ENCODE measurements at regions not wholly inside any gene's neighbourhood (a gene's known extent, or its start where the extent isn't known, plus 50 kb on each side); places are given as distances from the start of the nearest gene placed in this dataset.

DNA sequence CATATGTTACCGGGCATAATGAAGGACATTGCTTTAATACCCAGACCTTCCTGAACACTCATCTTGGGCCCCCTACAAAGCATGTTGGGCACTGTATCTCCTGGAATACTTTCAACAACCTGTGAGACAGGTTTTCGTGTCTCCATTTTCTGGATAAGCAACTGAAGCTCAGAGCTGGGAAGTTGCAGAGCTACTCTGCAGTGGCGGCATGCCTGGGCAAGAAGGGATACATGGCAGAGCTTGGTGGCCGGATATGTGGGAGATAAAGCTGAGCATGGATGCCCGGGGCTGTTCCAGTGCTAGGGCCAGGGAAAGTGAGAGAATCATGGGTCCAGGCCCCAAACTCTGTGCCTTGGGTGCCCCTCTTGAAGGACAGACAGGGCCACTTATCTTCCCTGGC, 71.6 kb upstream of the KCND3 start:
- TF ChIP-seq, protein P1, sequence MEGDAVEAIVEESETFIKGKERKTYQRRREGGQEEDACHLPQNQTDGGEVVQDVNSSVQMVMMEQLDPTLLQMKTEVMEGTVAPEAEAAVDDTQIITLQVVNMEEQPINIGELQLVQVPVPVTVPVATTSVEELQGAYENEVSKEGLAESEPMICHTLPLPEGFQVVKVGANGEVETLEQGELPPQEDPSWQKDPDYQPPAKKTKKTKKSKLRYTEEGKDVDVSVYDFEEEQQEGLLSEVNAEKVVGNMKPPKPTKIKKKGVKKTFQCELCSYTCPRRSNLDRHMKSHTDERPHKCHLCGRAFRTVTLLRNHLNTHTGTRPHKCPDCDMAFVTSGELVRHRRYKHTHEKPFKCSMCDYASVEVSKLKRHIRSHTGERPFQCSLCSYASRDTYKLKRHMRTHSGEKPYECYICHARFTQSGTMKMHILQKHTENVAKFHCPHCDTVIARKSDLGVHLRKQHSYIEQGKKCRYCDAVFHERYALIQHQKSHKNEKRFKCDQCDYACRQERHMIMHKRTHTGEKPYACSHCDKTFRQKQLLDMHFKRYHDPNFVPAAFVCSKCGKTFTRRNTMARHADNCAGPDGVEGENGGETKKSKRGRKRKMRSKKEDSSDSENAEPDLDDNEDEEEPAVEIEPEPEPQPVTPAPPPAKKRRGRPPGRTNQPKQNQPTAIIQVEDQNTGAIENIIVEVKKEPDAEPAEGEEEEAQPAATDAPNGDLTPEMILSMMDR (conservative IDR thresholded peaks at IDR 0.05 in 1 of 2, IDR thresholded peaks at IDR 0.05 in 1 of 2; ENCODE audit: low read depth in 1 of 2, low read length in 2 of 2): no peak
- no peak for TF ChIP-seq EZH2 (IDR thresholded peaks at IDR 0.05; ENCODE audit: low read length, missing control alignments)

Data from fibroblast of lung (primary cell).